ENCODE measurements at regions not wholly inside any gene's neighbourhood (a gene's known extent, or its start where the extent isn't known, plus 50 kb on each side); places are given as distances from the start of the nearest gene placed in this dataset.

DNA sequence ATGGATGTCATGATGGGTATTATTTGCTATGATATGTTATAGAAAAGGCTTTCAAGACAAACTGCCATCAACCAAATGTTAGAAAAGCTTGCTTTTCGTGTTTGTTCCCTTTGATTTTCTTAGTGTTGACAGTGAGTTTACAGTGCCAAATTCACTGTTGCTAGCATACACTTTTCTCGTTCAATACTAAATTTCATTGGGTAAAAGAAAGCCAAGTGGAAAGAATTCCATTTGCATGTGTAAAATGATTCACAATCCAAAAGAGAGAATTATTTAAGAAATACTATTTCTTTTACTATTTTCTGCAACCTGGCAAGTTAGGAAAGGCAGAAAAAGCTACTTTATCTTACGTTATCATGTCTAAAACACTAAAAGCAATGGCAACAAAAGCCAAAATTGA, 301.4 kb downstream of the OTOL1 start (continued):
- TF ChIP-seq, protein P1, sequence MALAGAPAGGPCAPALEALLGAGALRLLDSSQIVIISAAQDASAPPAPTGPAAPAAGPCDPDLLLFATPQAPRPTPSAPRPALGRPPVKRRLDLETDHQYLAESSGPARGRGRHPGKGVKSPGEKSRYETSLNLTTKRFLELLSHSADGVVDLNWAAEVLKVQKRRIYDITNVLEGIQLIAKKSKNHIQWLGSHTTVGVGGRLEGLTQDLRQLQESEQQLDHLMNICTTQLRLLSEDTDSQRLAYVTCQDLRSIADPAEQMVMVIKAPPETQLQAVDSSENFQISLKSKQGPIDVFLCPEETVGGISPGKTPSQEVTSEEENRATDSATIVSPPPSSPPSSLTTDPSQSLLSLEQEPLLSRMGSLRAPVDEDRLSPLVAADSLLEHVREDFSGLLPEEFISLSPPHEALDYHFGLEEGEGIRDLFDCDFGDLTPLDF (CRISPR knock-in tag; IDR thresholded peaks at IDR 0.05), result no peak
- TF ChIP-seq ZNF671 (CRISPR knock-in tag; IDR thresholded peaks at IDR 0.05), result no peak
- TF ChIP-seq GABPB1 (CRISPR knock-in tag; IDR thresholded peaks at IDR 0.05), result no peak
- TF ChIP-seq, protein P2, sequence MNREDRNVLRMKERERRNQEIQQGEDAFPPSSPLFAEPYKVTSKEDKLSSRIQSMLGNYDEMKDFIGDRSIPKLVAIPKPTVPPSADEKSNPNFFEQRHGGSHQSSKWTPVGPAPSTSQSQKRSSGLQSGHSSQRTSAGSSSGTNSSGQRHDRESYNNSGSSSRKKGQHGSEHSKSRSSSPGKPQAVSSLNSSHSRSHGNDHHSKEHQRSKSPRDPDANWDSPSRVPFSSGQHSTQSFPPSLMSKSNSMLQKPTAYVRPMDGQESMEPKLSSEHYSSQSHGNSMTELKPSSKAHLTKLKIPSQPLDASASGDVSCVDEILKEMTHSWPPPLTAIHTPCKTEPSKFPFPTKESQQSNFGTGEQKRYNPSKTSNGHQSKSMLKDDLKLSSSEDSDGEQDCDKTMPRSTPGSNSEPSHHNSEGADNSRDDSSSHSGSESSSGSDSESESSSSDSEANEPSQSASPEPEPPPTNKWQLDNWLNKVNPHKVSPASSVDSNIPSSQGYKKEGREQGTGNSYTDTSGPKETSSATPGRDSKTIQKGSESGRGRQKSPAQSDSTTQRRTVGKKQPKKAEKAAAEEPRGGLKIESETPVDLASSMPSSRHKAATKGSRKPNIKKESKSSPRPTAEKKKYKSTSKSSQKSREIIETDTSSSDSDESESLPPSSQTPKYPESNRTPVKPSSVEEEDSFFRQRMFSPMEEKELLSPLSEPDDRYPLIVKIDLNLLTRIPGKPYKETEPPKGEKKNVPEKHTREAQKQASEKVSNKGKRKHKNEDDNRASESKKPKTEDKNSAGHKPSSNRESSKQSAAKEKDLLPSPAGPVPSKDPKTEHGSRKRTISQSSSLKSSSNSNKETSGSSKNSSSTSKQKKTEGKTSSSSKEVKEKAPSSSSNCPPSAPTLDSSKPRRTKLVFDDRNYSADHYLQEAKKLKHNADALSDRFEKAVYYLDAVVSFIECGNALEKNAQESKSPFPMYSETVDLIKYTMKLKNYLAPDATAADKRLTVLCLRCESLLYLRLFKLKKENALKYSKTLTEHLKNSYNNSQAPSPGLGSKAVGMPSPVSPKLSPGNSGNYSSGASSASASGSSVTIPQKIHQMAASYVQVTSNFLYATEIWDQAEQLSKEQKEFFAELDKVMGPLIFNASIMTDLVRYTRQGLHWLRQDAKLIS (CRISPR knock-in tag; IDR thresholded peaks at IDR 0.05; ENCODE audit: borderline replicate concordance), result no peak
- TF ChIP-seq ELF4 (CRISPR knock-in tag; IDR thresholded peaks at IDR 0.05; ENCODE audit: low read depth), result no peak

DNA sequence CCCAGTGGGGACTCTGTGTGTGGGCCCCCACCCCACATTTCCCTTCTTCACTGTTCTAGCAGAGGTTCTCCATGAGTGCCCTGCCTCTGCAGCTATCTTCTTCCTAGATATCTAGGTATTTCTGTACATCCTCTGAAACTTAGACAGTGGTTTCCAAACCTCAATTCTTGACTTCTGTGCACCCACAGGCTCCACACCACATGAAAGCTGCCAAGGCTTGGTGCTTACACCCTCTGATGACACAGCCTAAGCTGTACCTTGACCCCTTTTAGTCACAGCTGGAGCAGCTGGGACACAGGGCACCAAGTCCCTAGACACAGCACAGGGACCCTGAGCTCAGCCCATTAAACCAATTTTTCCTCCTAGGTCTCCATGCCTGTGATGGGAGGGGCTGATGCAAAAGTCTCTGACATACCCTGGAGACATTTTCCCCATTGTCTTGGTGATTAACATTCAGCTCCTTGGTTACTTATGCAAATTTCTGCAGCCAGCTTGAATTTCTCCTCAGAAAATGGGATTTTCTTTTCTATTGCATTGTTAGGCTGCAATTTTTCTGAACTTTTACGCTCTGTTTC, 304.5 kb downstream of the OTOL1 start:
- Mint-ChIP-seq H3K4me3 (no peak overlapping the region), H3K9me3 (peaks cover 42% of the 10 kb centered on the region), H3K4me1 (peaks cover 14% of the 10 kb centered on the region), H3K36me3 (peaks cover 31% of the 10 kb centered on the region), H3K27me3 (ENCODE audit: low read depth) (no peaks in the 10 kb centered on the region), H3K27ac (no peak overlapping the region)
- DNase-seq (ENCODE audit: low spot score) (no peak), ATAC-seq (peak; percentile 65)
- ChIA-PET POLR2A (no interaction called here), CTCF (no interaction called here)
- TF ChIP-seq NR3C1 (CRISPR knock-in tag; conservative IDR thresholded peaks at IDR 0.05; ENCODE audit: low read depth) (no peak), ZBTB21 (CRISPR knock-in tag; IDR thresholded peaks at IDR 0.05; ENCODE audit: borderline replicate concordance) (no peak), FOXK1 (CRISPR knock-in tag; IDR thresholded peaks at IDR 0.05) (no peak), NFYB (CRISPR knock-in tag; conservative IDR thresholded peaks at IDR 0.05; ENCODE audit: low read depth) (no peak), TP53 (CRISPR knock-in tag; IDR thresholded peaks at IDR 0.05) (no peak), NFATC4 (CRISPR knock-in tag; IDR thresholded peaks at IDR 0.05) (no peak), ZNF138 (CRISPR knock-in tag; conservative IDR thresholded peaks at IDR 0.05) (no peak), KAT7 (CRISPR knock-in tag; IDR thresholded peaks at IDR 0.05; ENCODE audit: borderline replicate concordance) (no peak), ZNF671 (CRISPR knock-in tag; IDR thresholded peaks at IDR 0.05) (no peak), IRF2 (CRISPR knock-in tag; IDR thresholded peaks at IDR 0.05; ENCODE audit: borderline replicate concordance, low read depth) (no peak), ZNF121 (CRISPR knock-in tag; IDR thresholded peaks at IDR 0.05) (no peak), ZNF423 (CRISPR knock-in tag; IDR thresholded peaks at IDR 0.05) (no peak), RORB (CRISPR knock-in tag; IDR thresholded peaks at IDR 0.05) (no peak), TEAD4 (CRISPR knock-in tag; IDR thresholded peaks at IDR 0.05) (no peak)
- TF ChIP-seq, protein P3, sequence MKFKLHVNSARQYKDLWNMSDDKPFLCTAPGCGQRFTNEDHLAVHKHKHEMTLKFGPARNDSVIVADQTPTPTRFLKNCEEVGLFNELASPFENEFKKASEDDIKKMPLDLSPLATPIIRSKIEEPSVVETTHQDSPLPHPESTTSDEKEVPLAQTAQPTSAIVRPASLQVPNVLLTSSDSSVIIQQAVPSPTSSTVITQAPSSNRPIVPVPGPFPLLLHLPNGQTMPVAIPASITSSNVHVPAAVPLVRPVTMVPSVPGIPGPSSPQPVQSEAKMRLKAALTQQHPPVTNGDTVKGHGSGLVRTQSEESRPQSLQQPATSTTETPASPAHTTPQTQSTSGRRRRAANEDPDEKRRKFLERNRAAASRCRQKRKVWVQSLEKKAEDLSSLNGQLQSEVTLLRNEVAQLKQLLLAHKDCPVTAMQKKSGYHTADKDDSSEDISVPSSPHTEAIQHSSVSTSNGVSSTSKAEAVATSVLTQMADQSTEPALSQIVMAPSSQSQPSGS (CRISPR knock-in tag; IDR thresholded peaks at IDR 0.05; ENCODE audit: borderline replicate concordance, low read depth), result no peak
- TF ChIP-seq, protein P1 (CRISPR knock-in tag; IDR thresholded peaks at IDR 0.05), result no peak
- TF ChIP-seq, protein P4, sequence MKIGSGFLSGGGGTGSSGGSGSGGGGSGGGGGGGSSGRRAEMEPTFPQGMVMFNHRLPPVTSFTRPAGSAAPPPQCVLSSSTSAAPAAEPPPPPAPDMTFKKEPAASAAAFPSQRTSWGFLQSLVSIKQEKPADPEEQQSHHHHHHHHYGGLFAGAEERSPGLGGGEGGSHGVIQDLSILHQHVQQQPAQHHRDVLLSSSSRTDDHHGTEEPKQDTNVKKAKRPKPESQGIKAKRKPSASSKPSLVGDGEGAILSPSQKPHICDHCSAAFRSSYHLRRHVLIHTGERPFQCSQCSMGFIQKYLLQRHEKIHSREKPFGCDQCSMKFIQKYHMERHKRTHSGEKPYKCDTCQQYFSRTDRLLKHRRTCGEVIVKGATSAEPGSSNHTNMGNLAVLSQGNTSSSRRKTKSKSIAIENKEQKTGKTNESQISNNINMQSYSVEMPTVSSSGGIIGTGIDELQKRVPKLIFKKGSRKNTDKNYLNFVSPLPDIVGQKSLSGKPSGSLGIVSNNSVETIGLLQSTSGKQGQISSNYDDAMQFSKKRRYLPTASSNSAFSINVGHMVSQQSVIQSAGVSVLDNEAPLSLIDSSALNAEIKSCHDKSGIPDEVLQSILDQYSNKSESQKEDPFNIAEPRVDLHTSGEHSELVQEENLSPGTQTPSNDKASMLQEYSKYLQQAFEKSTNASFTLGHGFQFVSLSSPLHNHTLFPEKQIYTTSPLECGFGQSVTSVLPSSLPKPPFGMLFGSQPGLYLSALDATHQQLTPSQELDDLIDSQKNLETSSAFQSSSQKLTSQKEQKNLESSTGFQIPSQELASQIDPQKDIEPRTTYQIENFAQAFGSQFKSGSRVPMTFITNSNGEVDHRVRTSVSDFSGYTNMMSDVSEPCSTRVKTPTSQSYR (CRISPR knock-in tag; IDR thresholded peaks at IDR 0.05), result no peak
- TF ChIP-seq, protein P5, sequence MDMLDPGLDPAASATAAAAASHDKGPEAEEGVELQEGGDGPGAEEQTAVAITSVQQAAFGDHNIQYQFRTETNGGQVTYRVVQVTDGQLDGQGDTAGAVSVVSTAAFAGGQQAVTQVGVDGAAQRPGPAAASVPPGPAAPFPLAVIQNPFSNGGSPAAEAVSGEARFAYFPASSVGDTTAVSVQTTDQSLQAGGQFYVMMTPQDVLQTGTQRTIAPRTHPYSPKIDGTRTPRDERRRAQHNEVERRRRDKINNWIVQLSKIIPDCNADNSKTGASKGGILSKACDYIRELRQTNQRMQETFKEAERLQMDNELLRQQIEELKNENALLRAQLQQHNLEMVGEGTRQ (CRISPR knock-in tag; IDR thresholded peaks at IDR 0.05), result no peak

Data from WTC11 (cell line).